GM21619 (cell line): ENCODE measurements at regions not wholly inside any gene's neighbourhood (a gene's known extent, or its start where the extent isn't known, plus 50 kb on each side); places are given as distances from the start of the nearest gene placed in this dataset.

ENCODE experiments used
- ATAC-seq: cut with Tn5 transposase; IDR thresholded peaks from one replicate; pipeline ENCODE4 v1.9.1; 2021; ENCODE audit not compliant: unreplicated experiment

DNA sequence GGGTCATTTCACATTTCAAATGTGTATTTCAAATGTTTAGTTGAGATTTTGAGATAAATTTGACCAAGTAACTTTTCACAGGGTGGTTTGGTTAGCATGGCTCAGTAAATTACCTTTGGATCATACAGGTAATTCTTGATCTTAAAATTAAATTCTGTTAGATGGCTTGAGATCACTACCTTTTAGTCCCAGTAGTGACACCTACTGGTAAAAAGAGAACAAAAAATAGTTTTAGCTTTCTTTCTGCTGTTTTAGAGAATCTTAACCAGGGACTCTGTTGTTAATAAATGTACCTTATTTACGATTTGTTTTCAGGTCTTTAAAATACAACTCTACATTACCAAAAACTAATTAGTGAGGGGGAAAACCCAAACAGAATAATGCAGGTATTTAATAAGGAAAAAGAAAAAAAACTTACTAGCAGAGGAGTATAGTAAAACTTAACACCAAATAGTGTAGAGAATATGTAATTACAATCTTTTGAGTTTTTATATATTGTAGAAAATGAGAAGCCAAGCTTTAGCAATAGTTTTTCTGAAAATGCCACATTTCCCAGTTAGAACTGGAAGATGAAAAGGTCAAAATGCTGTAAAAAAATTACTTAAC, 620.3 kb upstream of the AGTR1 start:
- ATAC-seq, result peak; percentile 60

DNA sequence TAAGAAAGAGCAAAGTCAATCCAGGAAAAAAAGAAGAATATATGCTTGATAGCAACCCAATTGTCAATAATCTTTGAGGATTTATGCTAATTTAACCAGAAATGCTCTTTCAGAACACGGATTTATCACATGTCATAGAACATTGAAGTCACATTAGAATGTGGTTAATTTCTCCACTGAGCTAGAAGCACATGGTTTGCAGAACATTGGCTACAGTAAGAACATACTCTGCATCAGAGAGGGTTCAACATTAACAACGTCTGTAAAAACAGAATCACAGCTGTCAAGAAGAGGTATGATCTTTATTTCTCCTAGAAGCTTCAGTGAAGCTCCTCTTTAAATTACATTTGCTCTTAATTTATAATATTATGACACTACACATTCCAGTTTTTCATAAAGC, 619.7 kb upstream of the AGTR1 start:
- no peak for ATAC-seq

DNA sequence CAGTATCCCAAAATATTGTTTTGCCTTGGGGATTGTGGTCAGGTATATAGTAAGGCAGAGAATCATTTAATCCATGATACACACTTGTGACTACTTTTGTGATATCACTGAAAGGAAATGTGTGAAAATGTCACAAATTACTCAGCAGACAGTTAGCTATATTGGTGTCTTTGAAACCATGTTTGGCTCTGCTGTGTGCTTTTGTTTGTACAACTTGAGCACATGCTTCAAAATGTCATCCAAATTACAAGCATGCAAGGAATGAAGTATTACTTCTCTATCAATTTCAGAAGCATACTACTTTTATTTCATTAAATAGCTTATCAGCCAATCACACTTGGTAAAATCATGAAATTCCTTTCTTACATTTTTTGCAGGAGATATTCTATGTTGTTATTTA, 619.0 kb upstream of the AGTR1 start:
- no peak for ATAC-seq

DNA sequence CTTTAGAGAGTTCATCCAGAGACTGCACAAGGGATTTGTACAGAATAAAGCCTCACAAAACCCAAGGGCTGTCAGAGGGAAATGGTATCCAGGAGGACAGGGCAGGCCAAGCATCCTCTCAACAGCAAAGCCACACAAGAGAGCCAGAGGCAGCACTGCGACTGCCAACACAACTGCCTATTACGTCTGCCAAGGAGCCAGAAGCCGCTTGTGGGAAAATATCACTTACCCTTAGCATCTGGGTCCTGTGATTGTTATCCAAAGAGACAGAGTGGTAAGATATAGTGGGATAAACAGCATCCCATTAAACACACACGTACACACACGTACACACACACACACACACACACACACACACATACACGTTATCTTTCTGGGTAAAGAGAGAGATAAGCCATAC, 618.3 kb upstream of the AGTR1 start:
- ATAC-seq, result no peak

DNA sequence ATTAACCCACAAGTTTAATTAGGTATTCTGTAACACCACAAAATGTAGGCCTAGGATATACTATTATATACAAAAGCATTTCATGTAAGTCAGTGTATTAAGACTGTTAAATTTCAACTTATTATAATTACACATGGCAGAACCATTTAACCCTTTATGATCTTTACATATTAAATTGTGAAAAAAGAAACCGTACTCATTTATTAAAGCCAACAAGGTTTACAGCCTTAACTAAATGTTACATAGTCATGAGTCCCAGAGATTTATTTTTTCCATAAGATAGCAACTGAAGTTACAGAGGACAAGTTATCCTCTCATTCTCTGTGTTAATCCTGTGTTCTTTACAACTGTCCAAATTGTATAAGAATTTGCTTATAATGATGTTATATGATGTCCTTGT, 615.8 kb upstream of the AGTR1 start:
- ATAC-seq, result no peak

DNA sequence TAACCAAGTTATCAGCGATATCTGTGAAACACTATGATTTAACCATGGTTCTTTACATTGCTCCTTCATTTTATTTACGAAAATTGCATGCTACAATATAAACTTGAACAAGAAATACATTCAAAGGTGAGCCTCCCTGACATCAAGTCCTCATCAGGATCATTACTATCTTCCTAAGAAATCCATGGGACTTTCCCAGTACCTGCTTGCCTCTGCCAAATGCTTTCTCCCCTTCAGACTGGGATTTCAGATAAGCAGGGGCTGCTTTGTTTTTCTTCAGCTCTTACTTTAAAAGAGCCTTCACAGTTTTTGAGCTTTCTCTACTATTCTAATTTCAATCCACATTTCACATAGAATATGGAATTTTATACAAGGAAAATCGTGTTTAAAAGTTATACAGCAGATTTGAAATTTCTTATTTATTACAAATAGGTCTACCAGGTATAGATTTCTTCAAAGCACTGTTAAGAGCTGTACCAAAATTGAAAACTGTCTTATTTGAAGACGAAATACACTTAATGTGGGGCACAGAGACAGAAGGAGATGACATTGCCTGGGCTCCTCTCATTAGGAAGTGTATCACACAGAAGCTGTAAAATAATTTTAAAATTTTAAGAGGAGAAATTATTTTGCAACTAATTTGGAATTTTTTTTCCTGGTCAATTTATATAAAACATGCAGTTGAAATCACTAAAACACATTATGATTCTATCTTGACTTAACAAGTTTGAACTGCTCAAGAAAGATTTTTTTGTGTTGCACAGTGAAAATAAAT, 615.0 kb upstream of the AGTR1 start:
- ATAC-seq, result no peak

DNA sequence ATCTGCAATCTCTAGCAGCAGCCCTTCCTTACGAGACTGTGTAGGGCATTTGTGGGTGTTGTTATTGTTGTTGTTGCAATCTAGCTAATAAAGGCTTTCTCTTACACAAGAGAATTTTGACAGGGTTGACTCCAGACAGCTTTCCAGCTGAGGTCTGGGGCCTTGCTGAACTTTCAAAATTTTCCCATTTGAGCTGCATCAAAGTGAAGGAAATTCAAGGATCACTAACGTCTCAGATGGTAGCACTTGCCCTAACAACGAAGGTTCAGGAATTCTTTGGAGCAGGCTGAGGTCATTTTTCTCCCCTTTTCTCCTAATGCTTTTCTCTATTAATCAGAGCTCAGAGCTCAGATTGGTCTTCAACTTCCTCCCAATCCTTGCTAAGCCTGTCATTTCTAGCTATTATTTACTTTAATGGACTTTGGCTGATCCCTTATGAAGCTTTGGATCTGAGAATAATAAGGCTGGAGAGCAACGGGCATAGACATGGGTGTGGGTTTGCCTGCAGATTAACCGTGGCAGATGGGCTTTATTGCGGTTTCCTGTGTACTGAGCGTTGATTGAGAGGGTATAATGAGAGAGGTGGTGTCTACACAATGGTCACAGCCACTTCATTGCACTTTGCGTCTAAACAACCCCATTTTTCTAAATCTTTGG, 614.0 kb upstream of the AGTR1 start:
- no peak for ATAC-seq

DNA sequence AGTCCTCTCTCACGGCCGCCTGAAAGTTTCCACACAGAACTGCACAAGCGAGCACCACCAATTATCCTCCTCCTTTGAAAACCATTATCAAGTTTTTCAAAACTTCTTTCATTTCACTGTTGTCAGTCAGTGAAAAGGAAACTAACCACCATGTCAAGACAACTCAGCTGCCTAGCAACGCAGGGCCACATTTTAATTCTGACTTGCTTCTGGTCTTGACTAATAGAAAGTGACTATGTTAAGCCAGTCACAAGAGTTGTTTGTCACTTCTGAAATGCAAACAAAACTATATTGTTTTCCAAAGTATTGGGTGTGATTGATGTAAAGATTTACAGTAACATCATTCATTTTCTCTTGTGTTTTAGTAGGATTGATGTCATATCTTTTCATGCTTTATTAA, 612.8 kb upstream of the AGTR1 start:
- ATAC-seq, result peak; percentile 93

DNA sequence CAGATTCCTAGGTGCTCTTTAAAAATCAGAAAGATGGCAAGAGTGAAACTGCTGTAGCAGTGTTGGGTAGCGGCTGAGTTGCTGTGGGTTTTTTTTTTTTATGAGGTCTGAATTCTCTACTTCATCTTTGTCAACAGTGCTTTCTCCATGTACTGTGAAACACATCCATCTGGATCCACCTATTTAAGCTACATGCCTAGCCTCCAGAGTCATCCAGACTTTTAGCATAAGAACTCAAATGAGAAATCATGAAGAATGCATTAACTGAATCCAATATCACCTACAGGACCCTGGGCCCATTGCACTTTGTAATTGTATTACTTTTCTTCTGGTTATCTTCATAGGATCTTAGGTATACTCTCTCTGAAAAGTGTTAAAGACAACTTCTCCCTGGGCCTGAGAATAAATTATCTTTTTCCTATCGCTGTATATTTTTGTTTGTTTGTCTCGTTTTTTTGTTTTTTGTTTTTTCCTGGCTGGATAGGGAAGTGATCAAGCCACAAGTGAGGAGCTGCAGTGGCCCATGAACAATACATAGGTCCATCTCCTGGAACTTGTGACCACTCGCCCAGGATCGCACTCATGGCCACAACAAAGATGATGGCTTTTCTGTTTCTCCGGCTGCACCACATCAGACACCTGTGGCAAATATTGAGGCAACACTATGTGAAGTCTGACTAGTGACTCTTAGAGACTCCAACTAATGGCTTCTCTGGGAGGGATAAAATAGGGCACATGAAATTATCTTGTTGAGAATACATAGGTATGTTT, 609.9 kb upstream of the AGTR1 start:
- no peak for ATAC-seq

DNA sequence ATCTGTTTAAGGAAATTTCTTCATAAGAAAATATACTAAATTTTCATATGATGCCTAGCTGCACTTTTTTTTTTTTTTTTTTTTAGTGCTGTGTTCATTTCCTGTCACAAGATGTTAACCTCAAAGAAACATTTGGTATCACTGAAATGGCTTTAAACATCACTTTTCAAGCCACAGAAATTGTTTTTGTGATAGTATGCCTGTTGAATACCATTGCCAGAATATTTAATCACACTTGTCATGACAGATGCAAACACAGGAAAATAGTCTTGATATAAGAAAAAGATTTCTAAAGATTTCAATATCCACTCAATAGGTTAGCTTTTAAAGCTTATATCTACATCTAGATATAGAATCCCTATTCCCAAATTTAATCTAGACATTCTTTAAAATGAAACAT, 608.5 kb upstream of the AGTR1 start:
- no peak for ATAC-seq

DNA sequence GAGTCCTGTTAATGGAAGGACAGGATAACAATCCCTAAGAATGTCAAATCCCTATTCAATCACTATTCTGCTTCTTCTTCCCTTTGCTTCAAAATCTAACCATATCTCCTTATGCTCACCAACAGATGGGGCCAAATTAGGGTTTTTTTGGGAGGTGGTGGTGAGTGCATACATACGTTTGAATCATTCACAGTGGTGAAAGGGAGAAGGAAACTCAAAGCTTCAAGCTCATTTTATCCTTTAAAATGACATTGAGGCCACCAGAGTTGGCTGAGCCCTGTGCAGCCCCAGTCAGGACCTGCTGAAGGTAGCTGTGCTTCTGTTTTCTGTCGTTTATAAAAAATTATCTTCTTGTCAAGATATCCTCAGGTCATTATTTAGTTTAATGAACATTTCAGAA, 607.5 kb upstream of the AGTR1 start:
- no peak for ATAC-seq

DNA sequence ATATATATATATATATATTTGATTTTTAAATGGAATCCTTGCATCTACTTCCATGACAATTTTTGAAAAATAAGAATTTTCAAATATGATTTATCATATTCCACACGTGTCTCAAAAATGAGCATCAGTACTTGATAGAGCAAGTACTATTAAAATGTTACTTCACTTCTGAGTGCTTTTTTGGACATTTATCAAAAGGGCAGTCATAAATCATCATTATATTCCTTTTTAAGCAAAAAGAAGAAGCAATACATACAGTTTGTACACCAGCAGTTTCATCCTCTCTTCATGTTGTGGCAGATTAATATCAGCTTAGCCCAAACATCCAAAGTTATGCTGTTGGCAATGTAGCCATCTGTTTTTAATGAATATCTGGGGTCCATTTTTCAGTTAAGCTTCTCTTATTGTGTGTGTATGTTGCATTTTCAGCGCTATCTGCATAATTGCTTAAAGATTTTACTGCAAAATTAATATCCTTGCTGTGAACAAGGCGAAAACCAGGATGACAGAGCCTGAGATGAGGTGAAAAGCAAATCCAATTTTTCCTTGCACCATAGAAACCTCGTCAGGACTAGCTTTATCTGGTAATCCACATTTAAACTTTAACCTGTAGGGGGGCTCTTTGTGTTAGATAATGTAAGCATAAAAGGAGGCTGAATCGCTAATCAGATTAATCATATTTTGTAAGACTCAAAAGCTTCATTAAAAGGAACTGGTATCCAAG, 604.9 kb upstream of the AGTR1 start:
- ATAC-seq, result no peak

DNA sequence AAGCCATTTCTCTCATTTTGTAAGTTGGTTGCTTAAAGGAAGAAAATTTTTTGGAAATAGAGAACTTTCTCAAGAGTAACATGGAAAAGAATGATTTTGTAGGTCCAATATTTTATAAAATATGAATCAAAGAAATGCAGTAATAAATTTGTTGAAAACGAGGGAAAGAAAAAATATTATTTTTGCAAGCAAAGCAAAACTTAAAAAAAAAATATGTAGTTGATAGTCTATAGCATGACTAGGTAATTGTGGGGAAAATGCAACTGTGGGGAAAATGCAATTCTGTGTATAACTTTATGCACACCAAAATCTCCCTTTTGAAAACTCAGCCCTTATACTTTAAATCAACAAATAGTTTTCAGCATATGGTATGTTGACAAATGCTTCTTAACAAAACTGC, 604.0 kb upstream of the AGTR1 start:
- ATAC-seq, result no peak

DNA sequence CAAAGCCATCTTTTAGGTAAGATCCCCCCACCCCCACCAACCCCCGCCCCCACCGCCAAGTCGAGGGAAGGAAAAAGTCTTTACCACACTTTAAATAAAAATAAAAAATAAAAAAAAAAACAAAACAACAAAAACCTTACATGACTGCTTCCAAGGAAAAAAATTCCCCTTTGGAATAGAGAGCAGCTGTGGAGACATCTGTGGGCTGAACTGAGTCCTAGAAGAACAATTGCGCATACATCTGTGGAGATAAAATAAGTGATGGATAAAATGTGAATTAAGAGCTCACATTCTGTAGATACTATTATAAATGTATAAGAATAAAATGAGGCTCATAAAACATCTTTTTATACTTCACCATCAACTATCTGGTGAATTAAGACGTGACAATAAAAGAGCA, 601.7 kb upstream of the AGTR1 start:
- ATAC-seq, result no peak

DNA sequence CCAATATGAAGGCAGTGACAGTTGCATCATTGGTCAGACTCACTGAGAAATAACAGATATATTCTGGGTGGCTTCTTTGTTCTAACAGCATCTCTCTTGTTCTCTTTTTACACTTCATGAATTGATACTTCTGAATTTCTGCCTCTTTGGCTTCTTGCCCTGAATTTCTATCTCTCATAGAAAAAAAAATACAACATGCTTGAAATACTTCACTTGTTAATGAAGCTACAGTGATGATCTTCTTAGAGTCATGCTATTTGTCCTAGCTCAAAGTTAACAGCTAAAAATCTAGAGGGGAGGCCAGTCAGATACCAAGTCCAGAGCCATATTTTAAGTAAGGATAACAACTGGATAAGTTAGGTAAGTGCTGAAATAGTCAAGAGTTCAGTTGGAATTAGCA, 597.2 kb upstream of the AGTR1 start:
- no peak for ATAC-seq

DNA sequence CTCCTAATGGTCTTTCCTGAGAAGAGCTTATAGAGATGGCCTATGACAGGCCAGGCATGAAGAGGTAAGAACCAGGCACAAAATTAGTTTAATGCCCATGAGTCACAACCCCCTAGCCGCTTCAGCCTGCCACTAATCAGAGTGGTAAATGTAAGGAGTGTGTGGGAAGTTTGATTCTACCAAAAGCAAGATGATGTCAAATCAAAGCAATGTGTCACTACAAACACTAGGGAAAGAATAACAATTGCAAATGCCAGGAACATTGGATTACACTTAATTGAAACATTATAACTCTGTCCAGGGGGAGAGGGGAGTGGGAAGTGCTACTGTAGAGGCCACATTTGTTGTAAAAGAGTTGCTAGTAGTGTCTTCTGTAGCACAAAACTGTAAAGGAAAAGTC, 596.6 kb upstream of the AGTR1 start:
- no peak for ATAC-seq

DNA sequence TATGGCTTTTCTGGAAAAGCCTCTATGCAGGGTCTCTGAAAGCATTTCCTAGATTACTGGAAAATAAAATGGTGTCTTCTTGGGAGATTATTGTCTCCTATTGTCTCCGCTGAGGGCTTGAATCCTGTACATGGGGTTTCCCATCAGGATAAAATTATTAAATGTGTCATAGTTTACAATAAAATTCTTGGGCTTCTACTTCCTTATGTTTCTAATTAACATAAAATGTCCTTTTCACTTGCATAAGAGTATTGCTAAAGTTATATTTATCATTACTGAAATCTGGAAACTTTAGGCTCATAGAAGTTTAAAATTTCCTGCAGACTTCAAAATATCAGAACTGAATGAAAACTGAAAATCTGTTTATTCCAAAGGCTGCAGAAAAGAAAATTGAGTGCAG, 595.5 kb upstream of the AGTR1 start:
- ATAC-seq, result no peak

DNA sequence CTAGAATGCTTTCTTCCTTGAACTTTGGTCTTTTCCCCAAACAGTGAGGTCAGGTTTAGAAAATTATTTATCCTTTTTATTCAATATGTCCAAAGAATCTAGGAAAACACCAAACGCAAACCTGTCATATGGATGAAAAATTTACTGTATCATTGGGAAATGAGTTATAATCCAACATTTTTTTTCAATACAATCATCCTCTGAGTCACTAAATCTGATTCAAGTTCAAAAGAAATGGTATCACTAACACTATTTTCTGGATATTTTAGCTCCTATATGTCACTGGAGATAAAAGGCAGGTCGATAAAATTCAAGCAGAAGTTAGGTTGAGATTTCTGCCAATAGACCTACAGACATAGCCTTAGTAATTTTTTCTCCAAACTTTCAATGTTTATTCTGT, 591.6 kb upstream of the AGTR1 start:
- ATAC-seq, result no peak

DNA sequence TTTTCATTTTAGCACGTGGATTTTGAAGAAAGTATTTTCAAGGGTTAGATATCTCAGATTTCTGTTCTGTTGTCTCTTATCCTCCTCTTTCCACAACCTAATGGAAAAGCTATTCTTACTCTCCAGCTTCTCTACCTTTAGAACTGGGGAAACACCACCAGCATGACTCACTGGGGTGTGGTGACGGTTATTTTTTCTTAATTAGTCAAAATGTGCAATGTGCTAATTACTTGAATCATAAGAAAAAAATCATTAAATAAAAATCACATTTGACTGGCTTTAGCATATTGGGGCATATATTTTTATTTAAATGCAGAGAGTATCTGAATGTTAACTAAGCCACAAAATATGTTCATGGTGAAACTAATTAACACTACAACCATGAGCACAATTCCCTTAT, 570.7 kb upstream of the AGTR1 start:
- no peak for ATAC-seq

DNA sequence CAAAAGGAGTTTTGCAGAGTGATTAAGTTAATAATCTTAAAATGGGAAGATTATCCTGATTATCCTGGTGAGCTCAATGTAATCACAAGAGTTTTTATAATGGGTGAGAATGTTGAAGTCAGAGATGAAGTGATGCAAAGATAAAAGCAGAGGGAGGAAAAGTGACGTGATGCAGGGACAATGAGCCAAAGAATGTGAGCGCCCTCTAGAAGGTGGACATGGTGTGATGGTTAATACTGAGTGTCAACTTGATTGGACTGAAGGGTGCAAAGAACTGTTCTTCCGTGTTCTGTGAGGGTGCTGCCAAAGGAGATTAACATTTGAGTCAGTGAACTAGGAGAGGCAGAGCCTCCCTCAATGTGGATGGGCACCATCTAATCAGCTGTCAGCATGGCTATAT, 569.6 kb upstream of the AGTR1 start:
- no peak for ATAC-seq

DNA sequence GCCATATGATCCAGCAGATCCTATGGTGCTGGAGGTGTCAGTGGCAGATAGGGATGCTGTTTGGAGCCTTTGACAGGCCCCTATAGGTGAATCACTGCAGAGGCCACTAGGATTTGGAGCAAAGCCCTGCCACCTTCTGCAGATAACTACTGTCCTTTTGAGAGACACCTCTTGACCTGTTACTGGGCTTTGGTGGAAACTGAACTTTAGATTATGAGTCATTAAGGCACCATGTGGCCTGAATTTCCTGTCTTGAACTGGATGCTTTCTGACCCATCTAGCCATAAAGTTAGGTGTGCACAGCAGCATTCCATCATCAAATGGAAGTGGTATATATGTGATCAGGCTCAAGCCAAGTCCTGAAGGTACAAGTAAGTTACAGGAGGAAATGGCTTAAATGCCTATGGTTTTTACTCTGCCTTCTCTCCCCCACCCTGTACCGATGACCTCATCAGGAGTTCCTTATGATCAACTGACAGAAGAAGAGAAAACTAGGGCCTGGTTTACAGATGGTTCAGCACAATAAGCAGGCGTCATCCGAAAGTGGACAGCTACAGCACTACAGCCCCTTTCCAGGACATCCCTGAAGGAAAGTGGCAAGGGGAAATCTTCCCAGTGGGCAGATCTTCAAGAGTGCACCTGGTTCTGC, 565.6 kb upstream of the AGTR1 start:
- no peak for ATAC-seq
